GM10248 (cell line): ENCODE measurements at regions not wholly inside any gene's neighbourhood (a gene's known extent, or its start where the extent isn't known, plus 50 kb on each side); places are given as distances from the start of the nearest gene placed in this dataset.

ENCODE experiments used
- CTCF ChIA-PET: fragments of 300-600 bp; sonication (Branson Sonifier 250); formaldehyde crosslinking; extraction: SDS; loops from one replicate; lab custom pipeline; 2021; ENCODE audit warnings: antibody characterized with exemption; lab: Yijun Ruan, JAX
- POLR2A ChIA-PET: fragments of 350-650 bp; sonication (Branson Sonifier 250); formaldehyde crosslinking; extraction: SDS; loops from one replicate; lab custom pipeline; 2020; ENCODE audit warnings: antibody characterized with exemption; lab: Yijun Ruan, JAX
- DNase-seq: peaks from one replicate; pipeline ENCODE4 v3.0.0; 2012; ENCODE audit errors: extremely low spot score
- CTCF ChIP-seq: IDR thresholded peaks from 2 replicates; pipeline ENCODE4 v1.5.1; 2012; ENCODE audit warnings: mild to moderate bottlenecking, low read depth; ENCODE audit errors: extremely low read depth, missing control alignments, control extremely low read depth

GRCh38 chr13:99740251-99740979 lies 231.2 kb downstream of the ZIC5 start:
- CTCF ChIA-PET: no interaction called here
- DNase-seq: no peak
- POLR2A ChIA-PET: no interaction called here
- TF ChIP-seq CTCF: no peak

- CTCF ChIA-PET: interaction anchor here (1.4 kb wide), 1 partner anchor 369 kb away, joined by 3 read pairs; no protein-coding TSS in a partner anchor
- POLR2A ChIA-PET: interaction anchor here (0.5 kb wide), 1 partner anchor 20 kb away, joined by 4 read pairs; no protein-coding TSS in a partner anchor
- no peak for TF ChIP-seq CTCF
- DNase-seq: no peak
Observed at GRCh38 chr13:99738626-99739025, 232.9 kb downstream of the ZIC5 start.

GRCh38 chr13:99737481-99738245 lies 233.9 kb downstream of the ZIC5 start:
- DNase-seq: no peak
- ChIA-PET CTCF (interaction anchor here (0.9 to 1.4 kb wide), 3 partner anchors 14 to 370 kb away, joined by 3 read pairs; no protein-coding TSS in a partner anchor), POLR2A (no interaction called here)
- no peak for TF ChIP-seq CTCF

- POLR2A ChIA-PET: no interaction called here
- CTCF ChIA-PET: no interaction called here
- no peak for DNase-seq
- TF ChIP-seq CTCF: no peak
Observed at GRCh38 chr13:99736541-99736940, 235.0 kb downstream of the ZIC5 start.

DNA sequence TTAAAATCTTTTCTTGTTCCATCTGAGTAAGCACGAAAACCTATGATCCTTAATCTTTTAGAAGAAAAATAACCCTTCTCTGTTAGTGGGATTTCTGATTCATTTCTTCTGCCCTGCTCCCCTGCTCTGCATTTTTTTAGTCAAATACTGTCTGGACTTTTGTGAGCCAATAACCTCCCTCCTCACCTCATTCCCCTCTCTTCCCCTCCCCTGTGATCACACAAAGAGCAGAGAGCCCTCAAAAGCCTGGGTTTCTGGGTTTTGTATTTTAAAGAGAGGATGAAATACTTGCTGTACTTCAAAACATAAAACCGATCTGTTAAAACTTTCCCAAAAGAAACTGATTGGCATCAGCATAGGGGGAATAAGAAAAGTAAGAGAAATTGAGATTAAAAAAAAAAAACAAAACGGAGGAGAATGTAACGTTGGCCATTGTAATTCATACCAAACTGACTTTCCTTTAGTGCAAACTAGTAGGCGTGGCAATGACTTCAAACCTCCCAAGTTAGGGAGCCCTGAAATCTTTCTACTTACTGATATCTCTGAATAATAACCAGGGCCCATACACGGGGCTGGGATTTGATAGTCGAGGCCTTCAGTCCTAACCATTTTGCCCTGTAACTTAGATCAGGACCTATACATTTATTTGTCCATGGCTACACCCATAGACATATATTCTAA lies 232.9 kb downstream of the TM9SF2 start:
- no peak for DNase-seq
- TF ChIP-seq CTCF: no peak
- ChIA-PET POLR2A (no interaction called here), CTCF (no interaction called here)

DNA sequence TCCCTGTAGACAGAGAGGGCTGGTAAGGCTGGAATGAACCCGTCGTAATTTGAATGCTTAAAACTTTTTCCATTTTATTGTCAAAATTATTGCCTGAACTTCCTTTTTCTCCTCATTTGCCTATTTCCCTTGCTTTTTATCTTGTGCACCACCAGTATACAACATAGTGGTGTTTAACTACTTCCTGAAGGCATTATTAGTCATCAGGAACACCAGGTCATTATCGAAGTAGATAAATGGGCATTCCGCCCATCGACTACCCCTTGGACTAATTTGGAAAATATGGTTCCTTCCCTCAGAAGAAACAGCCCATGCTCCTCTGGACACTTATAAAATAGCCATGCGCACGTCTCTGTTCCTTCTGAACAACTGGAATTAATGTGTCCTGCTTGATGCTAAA lies 232.1 kb downstream of the TM9SF2 start:
- TF ChIP-seq CTCF: no peak
- DNase-seq: no peak
- POLR2A ChIA-PET: no interaction called here
- CTCF ChIA-PET: no interaction called here
